IMR-90 (cell line): ENCODE measurements at regions not wholly inside any gene's neighbourhood (a gene's known extent, or its start where the extent isn't known, plus 50 kb on each side); places are given as distances from the start of the nearest gene placed in this dataset.

Experiments used
- ATAC-seq: fragments of 200-7000 bp; cut with Tn5 transposase; 2 replicates; pipeline ENCODE4 v1.9.1; 2020; ENCODE audit warnings: low read depth, mild to moderate bottlenecking, moderate library complexity
- BruUV-seq: library from RNA; stranded (reverse); fragments of 400-500 nt; replicated peaks from 2 replicates; lab custom pipeline; 2021; lab: Mats Ljungman, UMichigan
- CTCF ChIA-PET: fragments of 300-600 bp; formaldehyde crosslinking; extraction: SDS; loops from one replicate; lab custom pipeline; 2021; ENCODE audit warnings: antibody characterized with exemption; lab: Yijun Ruan, JAX
- POLR2A ChIA-PET: fragments of 300-600 bp; sonication (Branson Sonifier 250); formaldehyde crosslinking; loops from one replicate; lab custom pipeline; 2022; ENCODE audit warnings: antibody characterized with exemption; ENCODE audit not compliant: unreplicated experiment; lab: Charles Lee
- DNase-seq: peaks from one replicate; pipeline ENCODE4 v3.0.0; 2013
- H2AFZ ChIP-seq: replicated peaks from 2 replicates; pipeline ENCODE3; 2013; ENCODE audit warnings: low read length, mild to moderate bottlenecking; ENCODE audit not compliant: poor library complexity
- H2AK5ac ChIP-seq: 2 replicates; pipeline ENCODE4 v1.6.1; 2013; ENCODE audit warnings: low read depth, low read length, inconsistent platforms
- H2AK9ac ChIP-seq: replicated peaks from 2 replicates; pipeline ENCODE3; 2013; ENCODE audit warnings: mild to moderate bottlenecking, low read depth, low read length, moderate library complexity; ENCODE audit not compliant: poor library complexity
- H2BK120ac ChIP-seq: 2 replicates; pipeline ENCODE4 v1.6.1; 2013; ENCODE audit warnings: low read depth, low read length, inconsistent platforms
- H2BK15ac ChIP-seq: 3 replicates; pipeline ENCODE4 v1.6.1; 2013; ENCODE audit warnings: low read depth, low read length, inconsistent platforms
- H2BK20ac ChIP-seq: 2 replicates; pipeline ENCODE4 v1.6.1; 2013; ENCODE audit warnings: low read depth, mild to moderate bottlenecking, inconsistent platforms, low read length, moderate library complexity
- H2BK5ac ChIP-seq: 2 replicates; pipeline ENCODE4 v1.6.1; 2013; ENCODE audit warnings: mild to moderate bottlenecking, low read depth, low read length, inconsistent platforms; ENCODE audit not compliant: poor library complexity, severe bottlenecking
- H3K14ac ChIP-seq: replicated peaks from 2 replicates; pipeline ENCODE4 v1.6.1; 2013; ENCODE audit warnings: low read depth, low read length, inconsistent platforms
- H3K18ac ChIP-seq: 2 replicates; pipeline ENCODE4 v1.6.1; 2013; ENCODE audit warnings: low read depth, low read length, control low read depth
- H3K23ac ChIP-seq: 2 replicates; pipeline ENCODE4 v1.6.1; 2013; ENCODE audit warnings: low read depth, low read length, inconsistent platforms
- H3K27ac ChIP-seq: 2 replicates; pipeline ENCODE4 v1.5.1; 2013; ENCODE audit warnings: mild to moderate bottlenecking, control low read depth, low read length; ENCODE audit not compliant: insufficient read depth
- H3K27me3 ChIP-seq: 2 replicates; pipeline ENCODE4 v1.6.1; 2013; ENCODE audit warnings: low read length; ENCODE audit not compliant: control insufficient read depth, insufficient read depth
- H3K36me3 ChIP-seq: 2 replicates; pipeline ENCODE4 v1.6.1; 2013; ENCODE audit warnings: low read length, mixed read lengths; ENCODE audit not compliant: control insufficient read depth, insufficient read depth
- H3K4ac ChIP-seq: 2 replicates; pipeline ENCODE4 v1.6.1; 2013; ENCODE audit warnings: low read depth, low read length, inconsistent platforms
- H3K4me1 ChIP-seq: 2 replicates; pipeline ENCODE4 v1.6.1; 2013; ENCODE audit warnings: low read length, mixed read lengths; ENCODE audit not compliant: control insufficient read depth, insufficient read depth
- H3K4me2 ChIP-seq: 2 replicates; pipeline ENCODE4 v1.6.1; 2013; ENCODE audit warnings: low read depth, mild to moderate bottlenecking, control low read depth, low read length, moderate library complexity
- H3K4me3 ChIP-seq: 2 replicates; pipeline ENCODE4 v1.5.1; 2013; ENCODE audit warnings: low read depth, mild to moderate bottlenecking, control low read depth, low read length, moderate library complexity; ENCODE audit not compliant: insufficient read depth
- H3K56ac ChIP-seq: 2 replicates; pipeline ENCODE4 v1.6.1; 2013; ENCODE audit warnings: low read length, inconsistent platforms; ENCODE audit not compliant: insufficient read depth; ENCODE audit errors: extremely low read depth
- H3K79me1 ChIP-seq, 2 experiments: 2 replicates each; pipeline ENCODE4 v1.6.1; 2013; ENCODE audit warnings: low read length in 2 of 2, inconsistent platforms in 1 of 2, low read depth in 1 of 2
- H3K9ac ChIP-seq: 2 replicates; pipeline ENCODE4 v1.6.1; 2013; ENCODE audit warnings: low read depth, low read length, control low read depth
- H3K9me1 ChIP-seq: 2 replicates; pipeline ENCODE4 v1.6.1; 2013; ENCODE audit warnings: low read length, inconsistent platforms; ENCODE audit not compliant: insufficient read depth
- H3K9me3 ChIP-seq: 2 replicates; pipeline ENCODE4 v1.6.1; 2013; ENCODE audit warnings: low read length; ENCODE audit not compliant: control insufficient read depth, insufficient read depth
- H4K20me1 ChIP-seq: 2 replicates; pipeline ENCODE4 v1.6.1; 2013; ENCODE audit warnings: low read length, inconsistent platforms; ENCODE audit not compliant: insufficient read depth
- H4K5ac ChIP-seq: 2 replicates; pipeline ENCODE4 v1.6.1; 2013; ENCODE audit warnings: mild to moderate bottlenecking, low read depth, low read length, control low read depth
- H4K8ac ChIP-seq, 2 experiments: 2 replicates each; pipeline ENCODE4 v1.6.1; 2013; ENCODE audit warnings: low read depth in 2 of 2, low read length in 2 of 2, control low read depth in 1 of 2, inconsistent platforms in 1 of 2
- H4K91ac ChIP-seq: 2 replicates; pipeline ENCODE4 v1.6.1; 2013; ENCODE audit warnings: low read depth, low read length, inconsistent platforms; ENCODE audit not compliant: insufficient read depth
- MAFK ChIP-seq: IDR thresholded peaks from 2 replicates; pipeline ENCODE4 v1.6.1; 2012; ENCODE audit warnings: low read depth, low read length, improper control_type of control experiment
- WGBS, 2 experiments: methylation state at CpG; one replicate each; pipeline versions ENCODE4 v1.1.5 to v1.1.7; 2013; ENCODE audit warnings: missing lambda C conversion rate in 2 of 2; ENCODE audit not compliant: insufficient read length in 1 of 2; ENCODE audit errors: extremely low coverage in 2 of 2; 5-methylcytosine and 5-hydroxymethylcytosine counted together
- dilution Hi-C: fragments of 300-500 bp; cut with HindIII; formaldehyde crosslinking; loops from one replicate; pipeline ENCODE4 v1.14.3; 2018; ENCODE audit warnings: low sequenced_read_pairs; ENCODE audit not compliant: unreplicated experiment
- in situ Hi-C: fragments of 300-500 bp; cut with MboI; formaldehyde crosslinking; loops from 3 replicates; pipeline ENCODE4 v1.14.3; 2019; ENCODE audit warnings: low sequenced_read_pairs, inconsistent platforms, mixed read lengths
- intact Hi-C: fragments of 100-400 bp; cut with micrococcal nuclease; formaldehyde crosslinking; loops from 2 replicates; pipeline ENCODE4 v1.10.0; 2022

DNA sequence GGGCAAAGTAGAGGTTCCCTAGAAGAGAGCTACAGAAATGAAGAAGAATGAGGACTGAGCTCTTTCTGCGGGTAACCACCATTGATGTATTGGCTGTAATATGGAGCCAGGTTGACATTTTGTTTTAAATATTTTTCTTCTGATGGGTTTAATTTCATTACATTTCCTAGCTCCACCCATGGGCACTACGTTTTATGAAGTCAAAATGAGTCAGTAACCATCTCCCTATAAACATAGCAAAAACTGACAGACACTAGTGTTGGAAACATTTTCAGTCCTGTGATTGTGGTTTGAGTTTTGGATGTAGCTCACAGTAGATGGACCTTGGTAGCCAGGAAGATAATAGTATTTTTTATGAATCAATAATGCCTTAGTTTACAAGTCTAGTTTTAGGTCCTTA is 470.4 kb upstream of the B3GALT2 start:
- no peaks in the 10 kb centered on the region for H3K36me3 ChIP-seq
- H3K27ac ChIP-seq: no peak overlapping the region
- no peak overlapping the region for H2AFZ ChIP-seq
- dilution Hi-C loops (no loop called here), intact Hi-C loops (no loop called here), in situ Hi-C loops (no loop called here)
- no peak overlapping the region for H3K14ac ChIP-seq
- no peaks in the 10 kb centered on the region for H3K9me1 ChIP-seq
- H2BK5ac ChIP-seq: no peak overlapping the region
- peaks cover 7% of the 10 kb centered on the region for H3K4me1 ChIP-seq
- no peak for TF ChIP-seq MAFK
- H2BK120ac ChIP-seq: no peak overlapping the region
- no peak overlapping the region for H3K18ac ChIP-seq
- no peak overlapping the region for H3K4ac ChIP-seq
- no peak overlapping the region for H4K8ac ChIP-seq
- no CpG with 5 or more reads among the region's 2 CpGs for WGBS, 2 experiments
- ChIA-PET CTCF (no interaction called here), POLR2A (no interaction called here)
- no peaks in the 10 kb centered on the region for H3K27me3 ChIP-seq
- H3K23ac ChIP-seq: no peak overlapping the region
- H3K4me2 ChIP-seq: no peak overlapping the region
- ATAC-seq: peak; percentile 17; the same call in 1 of the 2 replicates
- H2AK9ac ChIP-seq: no peak overlapping the region
- no peak overlapping the region for H2BK15ac ChIP-seq
- no peaks in the 10 kb centered on the region for H3K79me1 ChIP-seq
- no peak overlapping the region for H2BK20ac ChIP-seq
- BruUV-seq: no TSS peak
- no peaks in the 10 kb centered on the region for H4K20me1 ChIP-seq
- peaks cover 4% of the 10 kb centered on the region for H3K9me3 ChIP-seq
- H3K9ac ChIP-seq: no peak overlapping the region
- H4K5ac ChIP-seq: no peak overlapping the region
- H3K56ac ChIP-seq: no peak overlapping the region
- no peak overlapping the region for H2AK5ac ChIP-seq
- H4K91ac ChIP-seq: no peak overlapping the region
- no peak overlapping the region for H3K4me3 ChIP-seq
- DNase-seq: peak; percentile 53
